ENCODE measurements at regions not wholly inside any gene's neighbourhood (a gene's known extent, or its start where the extent isn't known, plus 50 kb on each side); places are given as distances from the start of the nearest gene placed in this dataset.
"Not testable (repeated sequence)": the region's sequence is repeated elsewhere in the genome, so short reads cannot be mapped to it uniquely, and the experiment has no call there.

- no peak for DNase-seq (ENCODE audit: low read depth in 1 of 2, low spot score in 1 of 2)
Observed at GRCh38 chrX:140447150-140447549, 57.7 kb downstream of the SOX3 start.

GRCh38 chrX:140440876-140441275 is 64.0 kb downstream of the SOX3 start:
- DNase-seq (ENCODE audit: low read depth in 1 of 2, low spot score in 1 of 2), result no peak

- DNase-seq (ENCODE audit: low read depth in 1 of 2, low spot score in 1 of 2), result no peak
Observed at GRCh38 chrX:140439476-140439875, 65.4 kb downstream of the SOX3 start.

- DNase-seq (ENCODE audit: low read depth in 1 of 2, low spot score in 1 of 2), result no peak
Observed at GRCh38 chrX:140434347-140434746, 70.5 kb downstream of the SOX3 start.

GRCh38 chrX:140433582-140433981 is 71.3 kb downstream of the SOX3 start:
- DNase-seq (ENCODE audit: low read depth in 1 of 2, low spot score in 1 of 2), result no peak

GRCh38 chrX:140432346-140433175 is 72.3 kb downstream of the SOX3 start:
- no peak for DNase-seq (ENCODE audit: low read depth in 1 of 2, low spot score in 1 of 2)

GRCh38 chrX:140431521-140431920 is 73.3 kb downstream of the SOX3 start:
- no peak for DNase-seq (ENCODE audit: low read depth in 1 of 2, low spot score in 1 of 2)

- DNase-seq (ENCODE audit: low read depth in 1 of 2, low spot score in 1 of 2), result no peak
Observed at GRCh38 chrX:140425712-140426395, 79.0 kb downstream of the SOX3 start.

GRCh38 chrX:140422501-140422900 is 82.4 kb downstream of the SOX3 start:
- DNase-seq (ENCODE audit: low read depth in 1 of 2, low spot score in 1 of 2), result no peak

- not testable (repeated sequence) for DNase-seq (ENCODE audit: low read depth in 1 of 2, low spot score in 1 of 2)
Observed at GRCh38 chrX:140402131-140402530, 102.7 kb downstream of the SOX3 start.

- DNase-seq (ENCODE audit: low read depth in 1 of 2, low spot score in 1 of 2), result not testable (repeated sequence)
Observed at GRCh38 chrX:140396326-140396725, 108.5 kb downstream of the SOX3 start.

GRCh38 chrX:140393507-140393906 is 111.4 kb downstream of the SOX3 start:
- DNase-seq (ENCODE audit: low read depth in 1 of 2, low spot score in 1 of 2), result no peak

- DNase-seq (ENCODE audit: low read depth in 1 of 2, low spot score in 1 of 2), result no peak
Observed at GRCh38 chrX:140391313-140391712, 113.6 kb downstream of the SOX3 start.

- no peak for DNase-seq (ENCODE audit: low read depth in 1 of 2, low spot score in 1 of 2)
Observed at GRCh38 chrX:140389331-140389730, 115.5 kb downstream of the SOX3 start.

- DNase-seq (ENCODE audit: low read depth in 1 of 2, low spot score in 1 of 2), result no peak
Observed at GRCh38 chrX:140362861-140363260, 142.0 kb downstream of the SOX3 start.

GRCh38 chrX:140360924-140361323 is 143.9 kb downstream of the SOX3 start:
- DNase-seq (ENCODE audit: low read depth in 1 of 2, low spot score in 1 of 2), result no peak

GRCh38 chrX:140360284-140360683 is 144.6 kb downstream of the SOX3 start:
- DNase-seq (ENCODE audit: low read depth in 1 of 2, low spot score in 1 of 2), result no peak

GRCh38 chrX:140355922-140356321 is 148.9 kb downstream of the SOX3 start:
- no peak for DNase-seq (ENCODE audit: low read depth in 1 of 2, low spot score in 1 of 2)

- no peak for DNase-seq (ENCODE audit: low read depth in 1 of 2, low spot score in 1 of 2)
Observed at GRCh38 chrX:140355429-140355828, 149.4 kb downstream of the SOX3 start.

- DNase-seq (ENCODE audit: low read depth in 1 of 2, low spot score in 1 of 2), result no peak
Observed at GRCh38 chrX:140354431-140355120, 150.3 kb downstream of the SOX3 start.

- no peak for DNase-seq (ENCODE audit: low read depth in 1 of 2, low spot score in 1 of 2)
Observed at GRCh38 chrX:140346729-140347128, 158.1 kb downstream of the SOX3 start.
